GM21619 (cell line): ENCODE measurements at regions not wholly inside any gene's neighbourhood (a gene's known extent, or its start where the extent isn't known, plus 50 kb on each side); places are given as distances from the start of the nearest gene placed in this dataset.
"Not testable (repeated sequence)": the region's sequence is repeated elsewhere in the genome, so short reads cannot be mapped to it uniquely, and the experiment has no call there.

ENCODE experiments used
- ATAC-seq: cut with Tn5 transposase; IDR thresholded peaks from one replicate; pipeline ENCODE4 v1.9.1; 2021; ENCODE audit not compliant: unreplicated experiment

- ATAC-seq: no peak
Observed at GRCh38 chr14:87260460-87260859, 732.5 kb downstream of the GALC start.

GRCh38 chr14:87257421-87257820 lies 735.6 kb downstream of the GALC start:
- no peak for ATAC-seq

- no peak for ATAC-seq
Observed at GRCh38 chr14:87255058-87255457, 737.9 kb downstream of the GALC start.

- ATAC-seq: no peak
Observed at GRCh38 chr14:87254331-87254874, 738.6 kb downstream of the GALC start.

GRCh38 chr14:87253791-87254190 lies 739.2 kb downstream of the GALC start:
- not testable (repeated sequence) for ATAC-seq

- ATAC-seq: no peak
Observed at GRCh38 chr14:87252103-87252502, 740.9 kb downstream of the GALC start.

GRCh38 chr14:87251011-87251410 lies 742.0 kb downstream of the GALC start:
- no peak for ATAC-seq

- ATAC-seq: no peak
Observed at GRCh38 chr14:87241018-87241768, 751.8 kb downstream of the GALC start.

GRCh38 chr14:87240319-87240718 lies 752.7 kb downstream of the GALC start:
- ATAC-seq: not testable (repeated sequence)

GRCh38 chr14:87233806-87234384 lies 759.1 kb downstream of the GALC start:
- no peak for ATAC-seq

GRCh38 chr14:87233266-87233665 lies 759.7 kb downstream of the GALC start:
- no peak for ATAC-seq

GRCh38 chr14:87231336-87232026 lies 761.5 kb downstream of the GALC start:
- ATAC-seq: no peak

- ATAC-seq: no peak
Observed at GRCh38 chr14:87230726-87231125, 762.3 kb downstream of the GALC start.

- no peak for ATAC-seq
Observed at GRCh38 chr14:87229131-87229530, 763.9 kb downstream of the GALC start.

GRCh38 chr14:87217023-87217422 lies 776.0 kb downstream of the GALC start:
- ATAC-seq: no peak

GRCh38 chr14:87214558-87214957 lies 778.4 kb downstream of the GALC start:
- ATAC-seq: no peak

- no peak for ATAC-seq
Observed at GRCh38 chr14:87207756-87208155, 785.2 kb downstream of the GALC start.

GRCh38 chr14:87205811-87206210 lies 787.2 kb downstream of the GALC start:
- no peak for ATAC-seq

- no peak for ATAC-seq
Observed at GRCh38 chr14:87203346-87203745, 789.6 kb downstream of the GALC start.

- no peak for ATAC-seq
Observed at GRCh38 chr14:87199381-87199780, 793.6 kb downstream of the GALC start.

- no peak for ATAC-seq
Observed at GRCh38 chr14:87196436-87196835, 796.5 kb downstream of the GALC start.

- no peak for ATAC-seq
Observed at GRCh38 chr14:87187786-87188185, 805.2 kb downstream of the GALC start.
